Neural cell (in vitro differentiated cells): ENCODE measurements at regions not wholly inside any gene's neighbourhood (a gene's known extent, or its start where the extent isn't known, plus 50 kb on each side); places are given as distances from the start of the nearest gene placed in this dataset.

Experiments
- EP300 ChIP-seq: fragments of 450-650 bp; conservative IDR thresholded peaks from 2 replicates; pipeline ENCODE4 v1.6.1; 2014; ENCODE audit warnings: antibody characterized with exemption, mild to moderate bottlenecking, moderate library complexity; ENCODE audit not compliant: poor library complexity, severe bottlenecking
- EZH2 ChIP-seq: fragments of 200-600, 300-800 bp; shearing (Covaris generic), sonication (generic); IDR thresholded peaks from 2 replicates; pipeline ENCODE4 v1.6.1; 2014; ENCODE audit warnings: antibody characterized with exemption, low read length, borderline replicate concordance, mild to moderate bottlenecking; ENCODE audit not compliant: insufficient read depth, poor library complexity, severe bottlenecking
- MXI1 ChIP-seq: fragments of 450-650 bp; conservative IDR thresholded peaks from 2 replicates; pipeline ENCODE4 v1.6.1; 2014; ENCODE audit warnings: antibody characterized with exemption, mild to moderate bottlenecking; ENCODE audit not compliant: poor library complexity, severe bottlenecking
- POLR2AphosphoS5 ChIP-seq: IDR thresholded peaks from 2 replicates; pipeline ENCODE4 v1.6.1; 2012
- RAD21 ChIP-seq: fragments of 450-650 bp; conservative IDR thresholded peaks from 2 replicates; pipeline ENCODE4 v1.6.1; 2014; ENCODE audit warnings: antibody characterized with exemption, mild to moderate bottlenecking, moderate library complexity
- SMC3 ChIP-seq: fragments of 450-650 bp; conservative IDR thresholded peaks from 2 replicates; pipeline ENCODE4 v1.6.1; 2014; ENCODE audit warnings: antibody characterized with exemption, mild to moderate bottlenecking, moderate library complexity; ENCODE audit not compliant: poor library complexity
- TAF1 ChIP-seq: IDR thresholded peaks from 2 replicates; pipeline ENCODE4 v1.6.1; 2012; ENCODE audit warnings: low read depth
- TF ChIP-seq, protein P1 (sequence below): fragments of 450-650 bp; IDR thresholded peaks from 2 replicates; pipeline ENCODE4 v1.5.1; 2014; ENCODE audit warnings: antibody characterized with exemption, mild to moderate bottlenecking, moderate library complexity; ENCODE audit not compliant: poor library complexity, severe bottlenecking
- TF ChIP-seq, protein P2 (sequence below): IDR thresholded peaks from 2 replicates; pipeline ENCODE4 v1.6.1; 2012; ENCODE audit warnings: borderline replicate concordance

DNA sequence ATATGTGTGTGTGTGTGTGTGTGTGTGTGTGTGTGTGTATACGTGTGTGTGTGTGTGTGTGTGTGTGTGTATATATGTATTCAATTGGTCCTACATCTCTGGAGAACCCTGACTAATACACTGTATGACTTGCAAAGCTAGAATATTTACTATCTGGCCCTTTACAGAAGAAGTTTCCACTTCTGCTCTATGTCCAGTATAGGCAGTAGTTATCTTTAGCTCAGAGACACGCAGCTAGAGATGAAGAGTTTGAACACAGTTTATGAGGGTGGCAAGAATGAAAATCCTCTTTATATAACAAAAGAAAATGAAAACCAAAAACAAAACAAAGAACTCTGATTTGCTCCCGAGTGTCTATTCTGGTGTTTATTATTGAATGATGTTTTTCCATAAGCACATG, 201.2 kb downstream of the ASB1 start:
- TF ChIP-seq, protein P1, sequence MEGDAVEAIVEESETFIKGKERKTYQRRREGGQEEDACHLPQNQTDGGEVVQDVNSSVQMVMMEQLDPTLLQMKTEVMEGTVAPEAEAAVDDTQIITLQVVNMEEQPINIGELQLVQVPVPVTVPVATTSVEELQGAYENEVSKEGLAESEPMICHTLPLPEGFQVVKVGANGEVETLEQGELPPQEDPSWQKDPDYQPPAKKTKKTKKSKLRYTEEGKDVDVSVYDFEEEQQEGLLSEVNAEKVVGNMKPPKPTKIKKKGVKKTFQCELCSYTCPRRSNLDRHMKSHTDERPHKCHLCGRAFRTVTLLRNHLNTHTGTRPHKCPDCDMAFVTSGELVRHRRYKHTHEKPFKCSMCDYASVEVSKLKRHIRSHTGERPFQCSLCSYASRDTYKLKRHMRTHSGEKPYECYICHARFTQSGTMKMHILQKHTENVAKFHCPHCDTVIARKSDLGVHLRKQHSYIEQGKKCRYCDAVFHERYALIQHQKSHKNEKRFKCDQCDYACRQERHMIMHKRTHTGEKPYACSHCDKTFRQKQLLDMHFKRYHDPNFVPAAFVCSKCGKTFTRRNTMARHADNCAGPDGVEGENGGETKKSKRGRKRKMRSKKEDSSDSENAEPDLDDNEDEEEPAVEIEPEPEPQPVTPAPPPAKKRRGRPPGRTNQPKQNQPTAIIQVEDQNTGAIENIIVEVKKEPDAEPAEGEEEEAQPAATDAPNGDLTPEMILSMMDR: no peak
- TF ChIP-seq EP300 (no peak), MXI1 (no peak), EZH2 (no peak), POLR2AphosphoS5 (no peak), TAF1 (no peak), SMC3 (no peak), RAD21 (no peak)
- TF ChIP-seq, protein P2, sequence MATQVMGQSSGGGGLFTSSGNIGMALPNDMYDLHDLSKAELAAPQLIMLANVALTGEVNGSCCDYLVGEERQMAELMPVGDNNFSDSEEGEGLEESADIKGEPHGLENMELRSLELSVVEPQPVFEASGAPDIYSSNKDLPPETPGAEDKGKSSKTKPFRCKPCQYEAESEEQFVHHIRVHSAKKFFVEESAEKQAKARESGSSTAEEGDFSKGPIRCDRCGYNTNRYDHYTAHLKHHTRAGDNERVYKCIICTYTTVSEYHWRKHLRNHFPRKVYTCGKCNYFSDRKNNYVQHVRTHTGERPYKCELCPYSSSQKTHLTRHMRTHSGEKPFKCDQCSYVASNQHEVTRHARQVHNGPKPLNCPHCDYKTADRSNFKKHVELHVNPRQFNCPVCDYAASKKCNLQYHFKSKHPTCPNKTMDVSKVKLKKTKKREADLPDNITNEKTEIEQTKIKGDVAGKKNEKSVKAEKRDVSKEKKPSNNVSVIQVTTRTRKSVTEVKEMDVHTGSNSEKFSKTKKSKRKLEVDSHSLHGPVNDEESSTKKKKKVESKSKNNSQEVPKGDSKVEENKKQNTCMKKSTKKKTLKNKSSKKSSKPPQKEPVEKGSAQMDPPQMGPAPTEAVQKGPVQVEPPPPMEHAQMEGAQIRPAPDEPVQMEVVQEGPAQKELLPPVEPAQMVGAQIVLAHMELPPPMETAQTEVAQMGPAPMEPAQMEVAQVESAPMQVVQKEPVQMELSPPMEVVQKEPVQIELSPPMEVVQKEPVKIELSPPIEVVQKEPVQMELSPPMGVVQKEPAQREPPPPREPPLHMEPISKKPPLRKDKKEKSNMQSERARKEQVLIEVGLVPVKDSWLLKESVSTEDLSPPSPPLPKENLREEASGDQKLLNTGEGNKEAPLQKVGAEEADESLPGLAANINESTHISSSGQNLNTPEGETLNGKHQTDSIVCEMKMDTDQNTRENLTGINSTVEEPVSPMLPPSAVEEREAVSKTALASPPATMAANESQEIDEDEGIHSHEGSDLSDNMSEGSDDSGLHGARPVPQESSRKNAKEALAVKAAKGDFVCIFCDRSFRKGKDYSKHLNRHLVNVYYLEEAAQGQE: no peak
